ENCODE measurements at regions not wholly inside any gene's neighbourhood (a gene's known extent, or its start where the extent isn't known, plus 50 kb on each side); places are given as distances from the start of the nearest gene placed in this dataset.

DNA sequence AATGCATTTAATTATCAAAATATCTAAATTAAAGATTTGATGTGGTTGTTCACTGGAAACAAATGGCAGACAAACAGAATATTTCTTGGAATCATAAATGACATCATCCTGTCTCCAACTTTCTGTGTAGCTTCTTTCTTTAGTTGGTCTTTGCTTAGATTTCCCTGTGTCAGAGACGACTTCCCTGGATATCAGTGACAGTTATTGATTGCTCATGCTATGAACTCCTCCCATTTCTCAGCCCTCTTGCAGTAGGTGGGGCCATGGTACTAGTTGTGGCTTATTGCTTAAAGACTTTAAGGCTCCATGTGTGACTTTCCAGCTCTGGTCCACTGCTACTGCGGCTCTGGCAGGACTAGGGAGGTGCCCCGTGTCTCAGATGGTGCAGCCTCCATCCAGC, 592.6 kb downstream of the MTRR start:
- no peak for TF ChIP-seq RNF2 (IDR thresholded peaks at IDR 0.05; ENCODE audit: borderline replicate concordance, low read depth)
- no peak for TF ChIP-seq JUNB (IDR thresholded peaks at IDR 0.05)
- no peak for TF ChIP-seq CTCF (IDR thresholded peaks at IDR 0.05)
- TF ChIP-seq HEYL (CRISPR knock-in tag; IDR thresholded peaks at IDR 0.05), result no peak
- TF ChIP-seq JUN (IDR thresholded peaks at IDR 0.05), result no peak
- TF ChIP-seq RFX5 (IDR thresholded peaks at IDR 0.05), result no peak
- no peak for TF ChIP-seq NFE2L2 (conservative IDR thresholded peaks at IDR 0.05; ENCODE audit: low read length)
- TF ChIP-seq SMC3 (IDR thresholded peaks at IDR 0.05), result no peak
- TF ChIP-seq EP300 (IDR thresholded peaks at IDR 0.05), result no peak
- no peak for TF ChIP-seq POLR2A (IDR thresholded peaks at IDR 0.05; ENCODE audit: low read length)
- TF ChIP-seq KDM1A (IDR thresholded peaks at IDR 0.05; ENCODE audit: low read depth), result no peak
- no peak for TF ChIP-seq POLR2AphosphoS2 (conservative IDR thresholded peaks at IDR 0.05; ENCODE audit: low read length)
- no peak for TF ChIP-seq MYC (IDR thresholded peaks at IDR 0.05; ENCODE audit: borderline replicate concordance, low read length)
